GM18873 (cell line): ENCODE measurements at regions not wholly inside any gene's neighbourhood (a gene's known extent, or its start where the extent isn't known, plus 50 kb on each side); places are given as distances from the start of the nearest gene placed in this dataset.

ENCODE experiments used
- ATAC-seq: cut with Tn5 transposase; IDR thresholded peaks from one replicate; pipeline ENCODE4 v1.9.1; 2021; ENCODE audit warnings: mild to moderate bottlenecking, moderate library complexity, moderate number of reproducible peaks; ENCODE audit not compliant: unreplicated experiment, low FRiP score

GRCh38 chr10:121216295-121216694 is 365.1 kb downstream of the WDR11 start:
- no peak for ATAC-seq

GRCh38 chr10:121216721-121217181 is 365.6 kb downstream of the WDR11 start:
- no peak for ATAC-seq

GRCh38 chr10:121217331-121217730 is 366.2 kb downstream of the WDR11 start:
- ATAC-seq, result no peak

- ATAC-seq, result no peak
Observed at GRCh38 chr10:121221072-121221471, 369.9 kb downstream of the WDR11 start.

- ATAC-seq, result no peak
Observed at GRCh38 chr10:121221991-121222390, 370.8 kb downstream of the WDR11 start.

GRCh38 chr10:121222842-121223241 is 371.7 kb downstream of the WDR11 start:
- no peak for ATAC-seq

- ATAC-seq, result no peak
Observed at GRCh38 chr10:121231079-121231478, 367.2 kb downstream of the FGFR2 start.

GRCh38 chr10:121232494-121232893 is 365.8 kb downstream of the FGFR2 start:
- no peak for ATAC-seq

DNA sequence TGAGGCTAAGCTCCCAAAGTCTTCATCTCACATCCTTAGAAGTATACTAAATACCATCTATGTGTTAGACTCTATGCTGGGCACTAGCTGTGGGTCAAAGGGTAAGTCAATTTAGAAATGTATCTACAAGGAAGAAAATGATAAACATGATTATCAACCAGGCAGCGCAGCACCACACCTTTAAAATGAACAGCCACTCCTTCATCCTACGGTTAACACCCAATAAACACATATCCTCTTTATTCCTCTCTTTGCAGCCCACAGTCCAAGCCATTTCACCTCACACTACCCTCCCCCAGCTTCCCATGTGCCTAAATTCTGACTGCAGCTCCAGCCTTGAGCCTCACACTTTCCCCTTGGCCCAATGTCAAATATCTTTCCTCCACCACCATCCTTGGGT is 362.6 kb downstream of the FGFR2 start:
- ATAC-seq, result no peak

DNA sequence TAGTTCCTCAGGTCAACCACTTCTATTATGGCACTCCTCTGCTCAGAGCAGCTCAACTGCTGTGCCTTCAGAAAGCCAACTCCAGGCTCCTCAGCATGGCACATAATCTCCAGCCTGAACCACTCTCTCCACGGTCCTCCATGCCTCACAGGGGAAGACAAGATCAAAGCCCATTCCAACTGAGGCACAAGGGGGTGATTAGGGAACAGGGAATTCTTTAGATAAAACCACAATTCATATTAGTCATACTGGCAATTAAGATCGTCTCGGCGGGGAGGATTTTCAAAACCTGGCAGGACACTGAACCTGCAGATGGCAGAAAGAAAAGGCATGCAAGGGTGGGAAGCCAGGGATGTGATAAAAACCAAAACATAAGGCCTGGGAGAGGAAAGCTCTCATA is 361.6 kb downstream of the FGFR2 start:
- ATAC-seq, result no peak

GRCh38 chr10:121237718-121238117 is 360.5 kb downstream of the FGFR2 start:
- no peak for ATAC-seq

- ATAC-seq, result no peak
Observed at GRCh38 chr10:121240011-121240410, 358.2 kb downstream of the FGFR2 start.

DNA sequence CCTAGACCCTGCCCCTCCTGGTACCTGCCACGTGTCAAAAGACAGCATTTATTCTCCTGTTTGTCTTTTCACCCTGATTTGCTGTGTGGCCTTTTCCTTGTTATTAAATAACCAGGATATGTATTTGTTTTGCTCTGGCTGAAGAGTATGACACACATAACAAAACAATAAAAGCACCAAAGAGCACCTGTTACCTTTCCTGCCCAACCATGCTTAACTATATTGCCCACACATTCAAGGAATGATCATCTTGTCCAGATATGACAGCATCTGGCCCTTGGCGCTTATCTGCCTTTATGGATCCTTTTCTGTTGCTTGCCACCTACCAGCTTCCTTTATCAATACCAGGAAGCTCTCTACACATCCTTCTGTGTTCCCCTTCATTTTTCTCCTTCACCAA is 357.7 kb downstream of the FGFR2 start:
- ATAC-seq, result no peak

DNA sequence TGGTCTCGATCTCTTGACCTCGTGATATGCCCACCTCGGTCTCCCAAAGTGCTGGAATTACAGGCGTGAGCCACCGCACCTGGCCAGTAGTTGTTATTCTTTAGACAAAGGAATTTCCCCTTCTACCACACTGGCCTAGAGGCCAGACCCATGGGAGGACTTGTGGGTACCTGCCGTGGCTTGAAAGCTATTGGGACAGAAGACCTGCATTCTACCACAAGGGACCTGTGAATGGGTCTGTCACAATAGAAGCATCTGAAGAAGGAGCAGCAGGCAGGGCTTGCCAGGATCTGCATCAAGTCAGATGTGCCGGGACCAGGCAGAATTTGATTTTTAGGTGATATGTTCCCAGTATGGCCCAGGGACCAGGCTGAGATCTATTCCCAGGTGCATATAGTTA is 356.9 kb downstream of the FGFR2 start:
- ATAC-seq, result no peak

DNA sequence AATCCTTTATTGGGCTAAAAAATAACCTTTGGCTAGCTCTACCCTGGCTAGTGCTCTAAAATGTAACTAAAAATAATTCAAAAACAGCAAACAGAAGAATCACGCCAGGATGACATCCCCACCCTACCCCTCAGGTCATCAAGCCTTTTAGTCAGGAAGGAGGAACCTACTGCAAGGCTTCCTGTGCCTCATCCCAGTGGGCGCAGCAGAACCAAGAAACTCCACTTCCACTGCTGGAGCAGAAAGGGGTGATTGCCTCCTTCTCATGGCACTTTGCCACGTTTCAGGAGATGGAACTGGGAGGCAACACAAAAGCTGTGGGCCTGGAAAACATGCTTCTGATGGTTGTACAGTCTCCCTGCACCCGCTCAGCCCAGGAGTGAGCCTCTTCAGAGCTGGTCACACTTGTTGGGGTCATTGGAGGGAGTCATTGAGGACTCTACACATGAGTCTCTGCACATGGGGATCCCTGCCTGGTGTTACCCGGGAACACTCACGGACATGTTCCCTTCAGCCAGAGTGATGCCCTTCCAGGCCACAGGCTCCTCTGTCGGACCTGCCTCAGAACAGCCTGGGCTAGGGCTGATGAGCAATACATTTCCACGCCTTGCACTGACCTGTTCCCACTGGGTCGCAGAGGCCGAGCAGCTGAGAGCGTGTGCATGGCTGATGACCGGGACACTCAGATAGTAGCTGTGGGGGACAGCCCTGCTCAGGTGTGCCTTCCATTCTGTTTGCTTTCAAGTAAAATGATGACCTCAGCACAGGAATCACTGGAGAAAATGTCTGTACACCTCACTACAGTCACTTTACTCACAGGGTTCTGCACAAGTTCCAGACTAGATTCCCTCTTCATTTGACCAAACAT is 355.3 kb downstream of the FGFR2 start:
- ATAC-seq, result no peak

- ATAC-seq, result no peak
Observed at GRCh38 chr10:121243609-121244241, 354.5 kb downstream of the FGFR2 start.

DNA sequence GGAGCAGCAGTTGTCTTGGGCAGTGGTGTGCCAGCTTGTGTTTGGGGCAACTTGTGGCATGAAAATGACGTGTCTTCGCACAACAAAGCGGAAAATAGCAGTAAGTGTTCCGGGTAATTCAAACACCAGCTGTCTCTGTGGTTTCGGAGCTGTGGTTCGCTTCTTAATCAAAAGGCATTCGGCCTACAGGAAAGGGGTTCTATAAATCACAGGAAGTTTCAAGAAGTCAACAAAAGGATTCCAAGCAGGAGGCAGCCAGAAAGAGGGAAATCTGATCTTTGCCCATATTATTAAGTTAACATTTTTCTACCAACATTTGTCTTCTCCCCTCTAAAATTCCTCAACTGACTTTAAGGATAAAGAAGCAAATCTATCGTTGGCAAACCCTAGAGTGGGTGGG is 353.4 kb downstream of the FGFR2 start:
- ATAC-seq, result no peak

GRCh38 chr10:121245754-121246153 is 352.5 kb downstream of the FGFR2 start:
- no peak for ATAC-seq

DNA sequence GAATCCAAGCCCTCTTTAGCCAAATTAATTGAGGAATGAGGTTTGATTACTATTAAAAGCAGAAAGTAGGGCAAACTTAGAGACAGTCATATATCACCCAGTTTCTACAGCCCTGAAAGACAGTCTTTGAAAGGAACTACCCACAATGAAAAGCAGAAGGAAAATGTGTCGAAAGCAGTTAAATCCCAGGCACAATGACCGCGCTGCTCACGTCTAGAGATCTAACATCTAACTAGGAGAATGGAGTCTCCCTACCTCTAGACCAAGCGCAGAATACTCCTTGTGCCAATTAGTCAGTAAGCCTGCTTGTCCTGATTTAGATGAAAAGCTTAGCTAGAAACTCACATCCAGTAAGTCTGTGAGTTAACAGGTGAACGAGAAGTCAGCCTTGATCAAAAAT is 350.0 kb downstream of the FGFR2 start:
- no peak for ATAC-seq

DNA sequence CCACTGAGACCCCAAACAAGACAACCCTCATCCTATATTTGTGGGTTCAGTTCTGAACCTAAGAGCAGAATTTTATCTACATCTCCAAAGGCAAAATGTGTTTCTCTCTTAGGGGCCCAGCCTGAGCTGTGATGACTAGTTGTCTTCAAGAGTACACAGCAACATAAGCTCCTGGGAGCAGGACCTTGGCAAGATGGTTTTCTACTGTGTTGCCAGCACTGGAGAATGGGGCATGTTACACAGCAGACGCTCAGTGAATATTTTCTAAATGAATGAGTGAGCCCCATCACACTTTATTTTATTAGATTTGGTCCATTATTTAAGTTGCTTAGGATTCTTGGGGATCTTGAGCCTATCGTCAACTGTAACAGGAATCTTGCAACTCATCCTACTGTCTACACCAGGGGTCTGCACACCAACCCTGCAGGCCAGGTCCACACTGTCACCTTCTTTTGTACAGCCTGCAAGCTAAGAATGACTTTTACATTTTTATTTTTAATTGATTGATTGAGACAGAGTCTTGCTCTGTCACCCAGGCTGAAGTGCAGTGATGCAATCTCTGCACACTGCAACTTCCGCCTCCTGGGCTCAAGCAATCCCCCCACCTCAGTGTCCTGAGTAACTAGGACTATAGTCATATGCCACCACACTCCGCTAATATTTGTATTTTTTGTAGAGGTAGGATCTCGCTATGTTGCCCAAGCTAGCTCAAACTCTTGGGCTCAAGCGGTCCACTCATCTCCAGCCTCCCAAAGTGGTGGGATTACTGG is 347.1 kb downstream of the FGFR2 start:
- no peak for ATAC-seq

DNA sequence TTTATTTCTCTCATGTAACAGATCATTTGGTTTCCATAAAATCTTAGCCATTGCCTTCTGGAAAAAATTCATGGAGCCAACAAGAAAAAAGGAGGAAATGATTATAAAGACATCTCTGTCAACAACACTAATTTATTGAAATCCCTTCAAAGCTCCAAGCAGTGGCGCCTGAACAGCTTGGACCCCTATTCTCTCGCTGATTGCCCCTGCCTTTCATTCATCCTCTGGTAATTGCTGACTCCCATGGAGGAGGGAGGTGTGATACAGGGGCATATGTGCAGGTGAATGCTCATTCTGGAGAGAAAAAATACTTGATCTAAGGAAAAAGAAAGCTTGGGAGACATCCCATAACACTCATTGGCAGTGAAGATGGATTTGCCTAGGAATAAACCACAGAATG is 345.5 kb downstream of the FGFR2 start:
- no peak for ATAC-seq
